ENCODE measurements at regions not wholly inside any gene's neighbourhood (a gene's known extent, or its start where the extent isn't known, plus 50 kb on each side); places are given as distances from the start of the nearest gene placed in this dataset.

DNA sequence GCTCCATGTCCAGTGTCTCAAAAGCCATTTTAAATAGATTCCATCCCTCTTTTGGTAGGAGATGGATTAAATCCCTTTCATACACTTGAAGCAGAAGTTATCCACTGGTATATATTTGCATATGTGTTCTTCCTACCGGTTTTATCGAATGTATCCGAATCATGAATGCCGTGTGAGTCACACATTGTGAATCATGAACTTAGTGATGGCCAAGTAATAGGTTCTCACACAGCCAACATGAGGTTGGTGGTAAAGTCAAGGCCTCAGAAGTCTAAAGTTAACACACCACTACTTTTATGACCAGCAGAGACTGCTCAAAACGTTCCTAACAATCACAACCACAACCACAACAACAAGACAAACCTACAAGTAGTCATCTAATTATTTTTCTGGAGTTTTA lies 345.5 kb downstream of the THBS2 start:
- no peaks in the 10 kb centered on the region for H3K4me1 Mint-ChIP-seq
- DNase-seq: no peak
- H4K20me1 ChIP-seq (ENCODE audit: control insufficient read depth, insufficient read depth, low read length, poor library complexity, severe bottlenecking): no peaks in the 10 kb centered on the region
- ChIA-PET CTCF (no interaction called here), POLR2A (no interaction called here)
- ATAC-seq (ENCODE audit: low read depth): no peak
- H3K27me3 ChIP-seq (replicated peaks in 1 of 4; ENCODE audit: control extremely low read depth in 1 of 4, control insufficient read depth in 3 of 4, insufficient read depth in 4 of 4, low read length in 3 of 4): no peaks in the 10 kb centered on the region
- H2AFZ ChIP-seq (ENCODE audit: insufficient read depth, low read depth, low read length, poor library complexity, severe bottlenecking): no peak overlapping the region
- H3K36me3 ChIP-seq (replicated peaks in 1 of 2; ENCODE audit: control extremely low read depth in 1 of 2, control insufficient read depth in 1 of 2, extremely low read depth in 1 of 2, insufficient read depth in 2 of 2, low read length in 1 of 2): no peaks in the 10 kb centered on the region
- no peak overlapping the region for H3K4me3 ChIP-seq (ENCODE audit: control extremely low read depth in 1 of 5, extremely low read depth in 1 of 5, insufficient read depth in 1 of 5, low read depth in 2 of 5, low read length in 4 of 5)
- TF ChIP-seq EZH2 (IDR thresholded peaks at IDR 0.05; ENCODE audit: borderline replicate concordance, insufficient read depth, low read depth, low read length, poor library complexity, severe bottlenecking) (no peak), CTCF (IDR thresholded peaks at IDR 0.05) (no peak)
- no peaks in the 10 kb centered on the region for H3K4me1 ChIP-seq (ENCODE audit: control insufficient read depth in 2 of 2, insufficient read depth in 2 of 2, low read length in 2 of 2)
- intact Hi-C loops (cut with micrococcal nuclease): no loop called here
- H3K9ac ChIP-seq (ENCODE audit: low read length): no peak overlapping the region
- H3K27ac Mint-ChIP-seq: no peak overlapping the region
- H3K4me3 Mint-ChIP-seq: no peak overlapping the region
- H3K9me3 Mint-ChIP-seq (ENCODE audit: insufficient read depth): no peaks in the 10 kb centered on the region
- H3K9me3 ChIP-seq (ENCODE audit: control extremely low read depth in 1 of 3, control insufficient read depth in 2 of 3, insufficient read depth in 1 of 3, low read length in 2 of 3): peaks cover 0 to 16% (median 0%) of the 10 kb centered on the region in 3 donors
- no peak overlapping the region for H3K27ac ChIP-seq (ENCODE audit: low read length in 2 of 2)
- H3K4me2 ChIP-seq (replicated peaks; ENCODE audit: low read depth, low read length, poor library complexity, severe bottlenecking): no peak overlapping the region
- H3K79me2 ChIP-seq (ENCODE audit: control insufficient read depth, insufficient read depth, low read length): no peaks in the 10 kb centered on the region
- WGBS (ENCODE audit: insufficient coverage): no CpG with 5 or more reads among the region's 5 CpGs
- no peaks in the 10 kb centered on the region for H3K27me3 Mint-ChIP-seq

GRCh38 chr6:168906391-168906790 lies 347.3 kb downstream of the THBS2 start:
- CTCF ChIA-PET: no interaction called here
- intact Hi-C loops (cut with micrococcal nuclease): no loop called here
- ATAC-seq (ENCODE audit: low read depth) (no peak), DNase-seq (no peak)
- no peaks in the 10 kb centered on the region for H3K4me1 ChIP-seq (ENCODE audit: control insufficient read depth in 2 of 2, insufficient read depth in 2 of 2, low read length in 2 of 2)
- Mint-ChIP-seq H3K27me3 (peaks cover 6% of the 10 kb centered on the region), H3K4me3 (no peak overlapping the region), H3K4me1 (no peaks in the 10 kb centered on the region), H3K27ac (no peak overlapping the region), H3K9me3 (ENCODE audit: insufficient read depth) (no peaks in the 10 kb centered on the region)
- no peak overlapping the region for H2AFZ ChIP-seq (ENCODE audit: insufficient read depth, low read depth, low read length, poor library complexity, severe bottlenecking)
- H3K4me3 ChIP-seq (ENCODE audit: control extremely low read depth in 1 of 5, extremely low read depth in 1 of 5, insufficient read depth in 1 of 5, low read depth in 2 of 5, low read length in 4 of 5): no peak overlapping the region
- no peaks in the 10 kb centered on the region for H3K27me3 ChIP-seq (replicated peaks in 1 of 4; ENCODE audit: control extremely low read depth in 1 of 4, control insufficient read depth in 3 of 4, insufficient read depth in 4 of 4, low read length in 3 of 4)
- no peak for TF ChIP-seq CTCF (IDR thresholded peaks at IDR 0.05)
- no peak for TF ChIP-seq EZH2 (IDR thresholded peaks at IDR 0.05; ENCODE audit: borderline replicate concordance, insufficient read depth, low read depth, low read length, poor library complexity, severe bottlenecking)
- peaks cover 0 to 16% (median 0%) of the 10 kb centered on the region in 3 donors for H3K9me3 ChIP-seq (ENCODE audit: control extremely low read depth in 1 of 3, control insufficient read depth in 2 of 3, insufficient read depth in 1 of 3, low read length in 2 of 3)
- no peaks in the 10 kb centered on the region for H3K79me2 ChIP-seq (ENCODE audit: control insufficient read depth, insufficient read depth, low read length)
- H3K36me3 ChIP-seq (replicated peaks in 1 of 2; ENCODE audit: control extremely low read depth in 1 of 2, control insufficient read depth in 1 of 2, extremely low read depth in 1 of 2, insufficient read depth in 2 of 2, low read length in 1 of 2): no peaks in the 10 kb centered on the region
- no peaks in the 10 kb centered on the region for H4K20me1 ChIP-seq (ENCODE audit: control insufficient read depth, insufficient read depth, low read length, poor library complexity, severe bottlenecking)
- WGBS (ENCODE audit: insufficient coverage): 88% methylated on average over 4 of the region's 5 CpGs
- no peak overlapping the region for H3K27ac ChIP-seq (ENCODE audit: low read length in 2 of 2)
- POLR2A ChIA-PET: no interaction called here
- H3K9ac ChIP-seq (ENCODE audit: low read length): no peak overlapping the region
- no peak overlapping the region for H3K4me2 ChIP-seq (replicated peaks; ENCODE audit: low read depth, low read length, poor library complexity, severe bottlenecking)

Data from B cell (primary cell).